Tibial artery (tissue), 4 donors: ENCODE measurements at regions not wholly inside any gene's neighbourhood (a gene's known extent, or its start where the extent isn't known, plus 50 kb on each side); places are given as distances from the start of the nearest gene placed in this dataset.

Source experiments
- DNase-seq, 2 donors: peaks; one replicate each; pipeline ENCODE4 v3.0.0-alpha.2; 2019
- H3K27ac ChIP-seq, 2 donors: fragments of 200-600 bp; sonication (generic) in 1 of 2; 1 replicate in 1 of 2; 2 replicates in 1 of 2; pipeline ENCODE4 v1.5.1; 2018 to 2019; ENCODE audit warnings: mild to moderate bottlenecking in 1 of 2
- H3K27me3 ChIP-seq, 2 donors: fragments of 200-600 bp; sonication (generic) in 1 of 2; one replicate each; pipeline versions ENCODE4 v1.5.1 to v1.6.0; 2016 to 2019
- H3K36me3 ChIP-seq, 3 donors: fragments of 200-600 bp; sonication (generic) in 2 of 3; one replicate each; pipeline ENCODE4 v1.5.1; 2016 to 2019; ENCODE audit warnings: mild to moderate bottlenecking in 2 of 3
- H3K4me1 ChIP-seq, 4 donors: fragments of 200-600 bp; sonication (generic) in 2 of 4; 1 replicate in 3 of 4; 2 replicates in 1 of 4; pipeline ENCODE4 v1.5.1; 2016 to 2019
- H3K4me3 ChIP-seq, 2 donors: fragments of 200-600 bp; sonication (generic) in 1 of 2; 1 replicate in 1 of 2; 2 replicates in 1 of 2; pipeline ENCODE4 v1.5.1; 2018 to 2019; ENCODE audit warnings: mild to moderate bottlenecking in 2 of 2
- H3K9me3 ChIP-seq, 3 donors: fragments of 200-600 bp; sonication (generic) in 1 of 3; one replicate each; pipeline ENCODE4 v1.5.1; 2016 to 2019
- intact Hi-C: fragments of 100-400 bp; cut with DNase I; formaldehyde crosslinking; loops from one replicate; pipeline ENCODE4 v1.15.0; 2023; ENCODE audit warnings: low total_unique reads
- TF ChIP-seq, protein P1 (sequence below), 2 experiments: fragments of 200-600 bp in 1 of 2; fragments of 450-650 bp in 1 of 2; IDR thresholded peaks; one replicate each; pipeline ENCODE4 v1.5.1; 2017 to 2019; ENCODE audit warnings: antibody characterized with exemption in 2 of 2, mild to moderate bottlenecking in 1 of 2, moderate library complexity in 1 of 2

DNA sequence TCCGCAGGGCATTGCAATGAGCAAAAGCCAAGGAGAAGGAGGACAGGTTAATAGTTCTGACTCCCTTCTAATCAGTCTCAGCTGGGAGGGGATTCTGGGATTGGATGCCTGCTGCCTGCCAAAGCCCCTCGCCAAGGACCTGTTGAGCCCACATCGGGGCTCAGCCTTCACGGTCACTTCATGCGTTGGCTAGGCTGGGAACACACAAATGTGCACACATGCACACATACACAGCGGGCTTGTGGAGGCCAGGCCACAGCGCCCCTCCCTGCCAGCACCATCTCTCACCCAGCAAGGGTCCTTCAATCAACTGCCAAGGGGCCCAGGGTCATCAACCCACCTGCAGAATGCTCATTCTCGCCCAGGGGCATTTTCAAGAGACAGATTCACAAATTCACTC lies 113.9 kb downstream of the C5orf15 start:
- Histone ChIP-seq H3K4me1 (no peaks in the 10 kb centered on the region), H3K27me3 (peaks cover 0 to 2% of the 10 kb centered on the region in 2 donors), H3K36me3 (no peaks in the 10 kb centered on the region), H3K4me3 (no peak overlapping the region), H3K27ac (no peak overlapping the region), H3K9me3 (no peaks in the 10 kb centered on the region)
- intact Hi-C loops, result no loop called here
- peak in 1 of 2 donors; percentile 52 for DNase-seq
- TF ChIP-seq, protein P1, sequence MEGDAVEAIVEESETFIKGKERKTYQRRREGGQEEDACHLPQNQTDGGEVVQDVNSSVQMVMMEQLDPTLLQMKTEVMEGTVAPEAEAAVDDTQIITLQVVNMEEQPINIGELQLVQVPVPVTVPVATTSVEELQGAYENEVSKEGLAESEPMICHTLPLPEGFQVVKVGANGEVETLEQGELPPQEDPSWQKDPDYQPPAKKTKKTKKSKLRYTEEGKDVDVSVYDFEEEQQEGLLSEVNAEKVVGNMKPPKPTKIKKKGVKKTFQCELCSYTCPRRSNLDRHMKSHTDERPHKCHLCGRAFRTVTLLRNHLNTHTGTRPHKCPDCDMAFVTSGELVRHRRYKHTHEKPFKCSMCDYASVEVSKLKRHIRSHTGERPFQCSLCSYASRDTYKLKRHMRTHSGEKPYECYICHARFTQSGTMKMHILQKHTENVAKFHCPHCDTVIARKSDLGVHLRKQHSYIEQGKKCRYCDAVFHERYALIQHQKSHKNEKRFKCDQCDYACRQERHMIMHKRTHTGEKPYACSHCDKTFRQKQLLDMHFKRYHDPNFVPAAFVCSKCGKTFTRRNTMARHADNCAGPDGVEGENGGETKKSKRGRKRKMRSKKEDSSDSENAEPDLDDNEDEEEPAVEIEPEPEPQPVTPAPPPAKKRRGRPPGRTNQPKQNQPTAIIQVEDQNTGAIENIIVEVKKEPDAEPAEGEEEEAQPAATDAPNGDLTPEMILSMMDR (IDR thresholded peaks at IDR 0.05), result no peak

DNA sequence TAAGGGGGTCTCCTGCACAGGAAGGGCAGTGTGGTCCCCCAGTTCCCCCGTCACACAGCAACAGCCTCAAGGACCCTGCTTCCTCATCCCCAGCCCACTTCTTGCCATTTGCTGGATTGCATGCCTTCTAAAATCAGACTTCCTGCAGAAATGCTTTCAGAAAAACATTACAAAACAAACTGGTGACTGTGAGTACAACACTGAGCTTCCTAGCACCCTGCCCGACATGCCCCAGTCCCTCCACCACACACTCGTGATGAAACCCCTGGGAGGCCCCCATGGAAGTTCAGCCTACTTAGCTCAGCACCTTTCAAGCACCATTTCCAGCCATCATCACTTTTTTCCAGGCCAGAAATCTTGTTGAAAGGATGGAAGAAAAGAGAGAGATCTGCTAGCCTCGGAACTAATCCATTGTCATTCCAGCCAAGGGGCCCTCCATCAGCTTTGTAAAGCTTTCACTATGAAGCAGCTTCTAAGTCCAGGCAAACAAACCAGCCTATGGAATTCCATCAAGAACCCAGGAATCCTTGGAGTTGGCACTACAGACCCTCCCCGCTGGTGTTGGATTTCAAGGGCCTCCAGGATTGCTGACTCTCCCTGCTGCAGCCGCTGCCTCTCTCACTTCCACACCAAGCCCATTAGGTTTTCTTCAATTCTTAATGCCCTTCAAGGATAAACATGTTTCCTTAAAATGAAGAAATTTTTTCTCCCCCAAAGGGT lies 114.6 kb downstream of the C5orf15 start:
- H3K9me3 ChIP-seq, result no peaks in the 10 kb centered on the region
- no peak for DNase-seq
- peaks cover 0 to 7% of the 10 kb centered on the region in 2 donors for H3K27me3 ChIP-seq
- TF ChIP-seq, protein P1 (IDR thresholded peaks at IDR 0.05), result no peak
- no peaks in the 10 kb centered on the region for H3K36me3 ChIP-seq
- no peak overlapping the region for H3K27ac ChIP-seq
- intact Hi-C loops, result no loop called here
- no peaks in the 10 kb centered on the region for H3K4me1 ChIP-seq
- no peak overlapping the region for H3K4me3 ChIP-seq

DNA sequence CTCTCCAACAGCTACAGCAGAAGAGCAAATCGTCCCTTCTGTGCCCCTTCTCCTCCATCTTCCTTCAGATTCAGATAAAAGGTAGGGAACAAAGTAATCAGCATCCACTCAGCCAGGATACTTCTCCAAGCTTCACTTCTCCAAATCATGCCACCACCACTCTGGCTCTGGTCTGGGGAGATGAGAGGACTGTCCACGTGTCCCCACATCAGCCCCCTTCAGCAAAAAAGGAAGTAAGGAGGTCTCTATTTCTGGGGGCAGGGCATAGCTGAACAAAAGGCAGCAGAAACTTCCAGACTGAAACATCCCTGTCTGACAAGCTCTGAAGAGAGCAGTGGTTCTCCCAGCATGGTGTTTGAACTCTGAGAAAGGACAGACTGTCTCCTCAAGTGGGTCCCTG lies 116.9 kb downstream of the C5orf15 start:
- DNase-seq, result peak in 1 of 2 donors; percentile 33
- intact Hi-C loops, result no loop called here
- Histone ChIP-seq H3K4me3 (no peak overlapping the region), H3K27ac (no peak overlapping the region), H3K27me3 (peaks cover 0 to 18% of the 10 kb centered on the region in 2 donors), H3K9me3 (no peaks in the 10 kb centered on the region), H3K36me3 (no peaks in the 10 kb centered on the region), H3K4me1 (no peaks in the 10 kb centered on the region)
- TF ChIP-seq, protein P1 (IDR thresholded peaks at IDR 0.05), result no peak

DNA sequence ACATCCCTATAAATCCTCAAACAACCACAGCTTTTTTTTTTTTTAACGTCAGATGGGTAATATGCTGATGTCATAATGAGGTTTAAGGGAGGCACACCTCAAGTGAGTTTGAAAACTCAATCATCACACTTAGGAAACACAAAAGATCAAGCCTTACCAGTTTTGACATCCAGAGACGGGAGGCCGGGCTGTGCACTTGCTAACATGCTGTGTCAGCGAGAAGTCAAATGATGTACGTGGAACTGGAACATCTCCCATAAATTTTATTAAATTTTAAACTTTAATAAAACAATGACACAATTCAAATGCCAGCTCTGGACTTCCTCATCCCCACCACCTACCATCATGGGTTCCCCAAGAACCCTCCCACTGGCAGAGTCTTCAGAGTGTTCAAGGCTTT lies 117.6 kb downstream of the C5orf15 start:
- DNase-seq, result peak in 1 of 2 donors; percentile 23
- no peaks in the 10 kb centered on the region for H3K36me3 ChIP-seq
- no peak overlapping the region for H3K4me3 ChIP-seq
- no peaks in the 10 kb centered on the region for H3K9me3 ChIP-seq
- TF ChIP-seq, protein P1 (IDR thresholded peaks at IDR 0.05), result no peak
- peaks cover 0 to 18% of the 10 kb centered on the region in 2 donors for H3K27me3 ChIP-seq
- intact Hi-C loops, result no loop called here
- H3K27ac ChIP-seq, result no peak overlapping the region
- no peaks in the 10 kb centered on the region for H3K4me1 ChIP-seq

DNA sequence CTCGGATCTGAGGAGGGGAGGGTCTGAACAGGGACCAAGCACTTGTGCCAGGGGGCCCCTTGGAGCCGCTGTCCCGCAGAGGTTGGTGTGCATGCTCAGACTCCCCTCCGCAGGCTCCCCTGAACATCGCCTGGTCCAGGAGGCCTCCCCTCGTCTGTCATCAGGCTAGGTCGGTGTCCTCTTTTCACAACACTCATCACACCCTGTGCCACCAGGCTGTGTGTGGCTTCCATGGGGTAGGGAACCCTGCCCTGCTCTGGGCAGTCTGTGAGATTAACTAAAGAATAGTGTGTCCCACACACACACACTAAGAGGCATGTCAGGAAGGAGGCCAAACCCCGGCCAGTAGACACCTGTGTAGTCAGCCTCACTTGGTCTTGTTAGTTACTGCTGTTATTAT lies 119.3 kb downstream of the C5orf15 start:
- Histone ChIP-seq H3K9me3 (no peaks in the 10 kb centered on the region), H3K36me3 (no peaks in the 10 kb centered on the region), H3K27me3 (peaks cover 0 to 18% of the 10 kb centered on the region in 2 donors), H3K27ac (no peak overlapping the region), H3K4me1 (no peaks in the 10 kb centered on the region), H3K4me3 (no peak overlapping the region)
- intact Hi-C loops, result no loop called here
- DNase-seq, result peak in 1 of 2 donors; percentile 44
- TF ChIP-seq, protein P1 (IDR thresholded peaks at IDR 0.05), result no peak
